PC-9 (cell line): ENCODE measurements at regions not wholly inside any gene's neighbourhood (a gene's known extent, or its start where the extent isn't known, plus 50 kb on each side); places are given as distances from the start of the nearest gene placed in this dataset.

Source experiments
- CTCF ChIP-seq: fragments of 200-600 bp; sonication (generic); conservative IDR thresholded peaks from 2 replicates; pipeline ENCODE4 v1.6.1; 2017; ENCODE audit warnings: mixed run types, antibody characterized with exemption, mild to moderate bottlenecking, moderate library complexity
- EZH2 ChIP-seq: fragments of 200-600 bp; sonication (generic); IDR thresholded peaks from 2 replicates; pipeline ENCODE4 v1.8.0; 2017; ENCODE audit warnings: antibody characterized with exemption, low read depth

GRCh38 chr10:123548770-123549169 lies 117.4 kb upstream of the GPR26 start:
- TF ChIP-seq CTCF: no peak
- TF ChIP-seq EZH2: no peak
